GM21447 (cell line): ENCODE measurements at regions not wholly inside any gene's neighbourhood (a gene's known extent, or its start where the extent isn't known, plus 50 kb on each side); places are given as distances from the start of the nearest gene placed in this dataset.
"Not testable (repeated sequence)": the region's sequence is repeated elsewhere in the genome, so short reads cannot be mapped to it uniquely, and the experiment has no call there.

Experiments used
- ATAC-seq: cut with Tn5 transposase; IDR thresholded peaks from one replicate; pipeline ENCODE4 v1.9.1; 2021; ENCODE audit not compliant: unreplicated experiment

GRCh38 chrY:18078452-18078851 is 52.9 kb downstream of the CDY2A start:
- not testable (repeated sequence) for ATAC-seq

GRCh38 chrY:18085910-18086309 is 60.3 kb downstream of the CDY2A start:
- not testable (repeated sequence) for ATAC-seq

GRCh38 chrY:18086361-18086977 is 60.9 kb downstream of the CDY2A start:
- ATAC-seq = not testable (repeated sequence)

GRCh38 chrY:18087943-18088655 is 62.5 kb downstream of the CDY2A start:
- not testable (repeated sequence) for ATAC-seq

GRCh38 chrY:18092952-18093351 is 67.4 kb downstream of the CDY2A start:
- ATAC-seq = not testable (repeated sequence)

- ATAC-seq = not testable (repeated sequence)
These were observed 80.1 kb downstream of the CDY2A start for GRCh38 chrY:18105691-18106090.

GRCh38 chrY:18118388-18118787 is 92.8 kb downstream of the CDY2A start:
- ATAC-seq = not testable (repeated sequence)

- ATAC-seq = not testable (repeated sequence)
These were observed 112.1 kb downstream of the CDY2A start for GRCh38 chrY:18137718-18138117.

GRCh38 chrY:18139311-18140007 is 113.9 kb downstream of the CDY2A start:
- not testable (repeated sequence) for ATAC-seq

- ATAC-seq = not testable (repeated sequence)
These were observed 120.8 kb downstream of the CDY2A start for GRCh38 chrY:18146417-18146816.

GRCh38 chrY:18152626-18153025 is 127.0 kb downstream of the CDY2A start:
- not testable (repeated sequence) for ATAC-seq

- not testable (repeated sequence) for ATAC-seq
These were observed 140.2 kb downstream of the CDY2A start for GRCh38 chrY:18165738-18166137.

- not testable (repeated sequence) for ATAC-seq
These were observed 150.5 kb downstream of the CDY2A start for GRCh38 chrY:18176118-18176517.

GRCh38 chrY:18188982-18189683 is 163.5 kb downstream of the CDY2A start:
- not testable (repeated sequence) for ATAC-seq

GRCh38 chrY:18237580-18237979 is 212.0 kb downstream of the CDY2A start:
- not testable (repeated sequence) for ATAC-seq

GRCh38 chrY:18262562-18262961 is 237.0 kb downstream of the CDY2A start:
- not testable (repeated sequence) for ATAC-seq

- ATAC-seq = not testable (repeated sequence)
These were observed 245.5 kb downstream of the CDY2A start for GRCh38 chrY:18271126-18271525.

GRCh38 chrY:18294353-18294752 is 252.2 kb upstream of the HSFY1 start:
- not testable (repeated sequence) for ATAC-seq

- not testable (repeated sequence) for ATAC-seq
These were observed 248.1 kb upstream of the HSFY1 start for GRCh38 chrY:18298461-18298860.

GRCh38 chrY:18306344-18306743 is 240.2 kb upstream of the HSFY1 start:
- ATAC-seq = not testable (repeated sequence)

GRCh38 chrY:18311853-18312252 is 234.7 kb upstream of the HSFY1 start:
- ATAC-seq = not testable (repeated sequence)
